ENCODE measurements at regions not wholly inside any gene's neighbourhood (a gene's known extent, or its start where the extent isn't known, plus 50 kb on each side); places are given as distances from the start of the nearest gene placed in this dataset.

- Histone ChIP-seq H3K9me3 (ENCODE audit: control insufficient read depth, insufficient read depth, low read depth, low read length) (no peaks in the 10 kb centered on the region), H3K4me3 (ENCODE audit: low read depth, low read length) (no peak overlapping the region), H3K36me3 (ENCODE audit: control insufficient read depth in 2 of 2, insufficient read depth in 1 of 2, low read length in 2 of 2) (no peaks in the 10 kb centered on the region), H3K27ac (ENCODE audit: extremely low read depth, low read depth, low read length) (no peak overlapping the region), H3K4me1 (ENCODE audit: control insufficient read depth, insufficient read depth, low read length) (no peaks in the 10 kb centered on the region)
- CTCF ChIA-PET: interaction anchor here (0.5 to 0.6 kb wide), 2 partner anchors 13 to 50 kb away, joined by 3 to 4 read pairs; no protein-coding TSS in a partner anchor
- POLR2A ChIA-PET: no interaction called here
- no peak for TF ChIP-seq ZNF645 (tag by site-specific recombination; IDR thresholded peaks at IDR 0.05)
- TF ChIP-seq ZNF426 (tag by site-specific recombination; IDR thresholded peaks at IDR 0.05): no peak
- no peak for TF ChIP-seq PRDM2 (tag by site-specific recombination; IDR thresholded peaks at IDR 0.05; ENCODE audit: borderline replicate concordance)
- TF ChIP-seq SCRT2 (tag by site-specific recombination; IDR thresholded peaks at IDR 0.05): no peak
- no peak for TF ChIP-seq ZBTB48 (tag by site-specific recombination; IDR thresholded peaks at IDR 0.05)
- no peak for TF ChIP-seq ZNF518A (tag by site-specific recombination; conservative IDR thresholded peaks at IDR 0.05; ENCODE audit: low read depth)
- no peak for TF ChIP-seq ZNF211 (tag by site-specific recombination; IDR thresholded peaks at IDR 0.05; ENCODE audit: low read depth)
- no peak for TF ChIP-seq ZNF621 (tag by site-specific recombination; IDR thresholded peaks at IDR 0.05)
- TF ChIP-seq ZNF629 (tag by site-specific recombination; IDR thresholded peaks at IDR 0.05): no peak
- no peak for TF ChIP-seq KLF8 (tag by site-specific recombination; IDR thresholded peaks at IDR 0.05)
- TF ChIP-seq ZNF292 (tag by site-specific recombination; IDR thresholded peaks at IDR 0.05; ENCODE audit: borderline replicate concordance, low read depth): no peak
- TF ChIP-seq ZNF580 (tag by site-specific recombination; IDR thresholded peaks at IDR 0.05): no peak
Measured at GRCh38 chr2:168403736-168404135, 52.3 kb upstream of the CERS6 start.

- no peak overlapping the region for H3K4me3 ChIP-seq (ENCODE audit: low read depth, low read length)
- H3K4me1 ChIP-seq (ENCODE audit: control insufficient read depth, insufficient read depth, low read length): no peaks in the 10 kb centered on the region
- H3K27ac ChIP-seq (ENCODE audit: extremely low read depth, low read depth, low read length): no peak overlapping the region
- CTCF ChIA-PET: interaction anchor here (0.7 to 0.8 kb wide), 2 partner anchors 543 to 1370 kb away, joined by 3 read pairs; no protein-coding TSS in a partner anchor
- POLR2A ChIA-PET: no interaction called here
- no peaks in the 10 kb centered on the region for H3K9me3 ChIP-seq (ENCODE audit: control insufficient read depth, insufficient read depth, low read depth, low read length)
- H3K36me3 ChIP-seq (ENCODE audit: control insufficient read depth in 2 of 2, insufficient read depth in 1 of 2, low read length in 2 of 2): no peaks in the 10 kb centered on the region
- TF ChIP-seq ZNF248 (tag by site-specific recombination; IDR thresholded peaks at IDR 0.05) (no peak), ZNF354C (tag by site-specific recombination; IDR thresholded peaks at IDR 0.05; ENCODE audit: borderline replicate concordance, low read depth) (no peak), ZNF10 (tag by site-specific recombination; IDR thresholded peaks at IDR 0.05) (no peak), ZNF521 (tag by site-specific recombination; IDR thresholded peaks at IDR 0.05) (no peak), ZXDB (tag by site-specific recombination; IDR thresholded peaks at IDR 0.05) (no peak), KLF16 (tag by site-specific recombination; IDR thresholded peaks at IDR 0.05) (no peak), BCL11A (tag by site-specific recombination; IDR thresholded peaks at IDR 0.05; ENCODE audit: low read depth) (no peak), ZNF24 (tag by site-specific recombination; IDR thresholded peaks at IDR 0.05) (no peak), ZNF335 (tag by site-specific recombination; conservative IDR thresholded peaks at IDR 0.05) (no peak), ZNF214 (tag by site-specific recombination; IDR thresholded peaks at IDR 0.05; ENCODE audit: borderline replicate concordance) (no peak), ZSCAN4 (tag by site-specific recombination; IDR thresholded peaks at IDR 0.05) (no peak)
Measured at GRCh38 chr2:168404764-168405163, 51.3 kb upstream of the CERS6 start.

Data from HEK293 (cell line).